Heart left ventricle (tissue), 16 donors: ENCODE measurements at regions not wholly inside any gene's neighbourhood (a gene's known extent, or its start where the extent isn't known, plus 50 kb on each side); places are given as distances from the start of the nearest gene placed in this dataset.
"Not testable (repeated sequence)": the region's sequence is repeated elsewhere in the genome, so short reads cannot be mapped to it uniquely, and the experiment has no call there.

Experiments used
- ATAC-seq, 4 donors: fragments of 200-7000 bp; cut with Tn5 transposase; one replicate each; pipeline ENCODE4 v1.9.1; 2020 to 2022; ENCODE audit warnings: moderate library complexity in 4 of 4, mild to moderate bottlenecking in 3 of 4, moderate number of reproducible peaks in 1 of 4
- DNase-seq, 5 donors: peaks; one replicate each; pipeline ENCODE4 v3.0.0-alpha.2; 2020
- H3K27ac ChIP-seq, 12 donors: fragments of 200-600 bp; sonication (generic) in 4 of 12; one replicate each; pipeline versions ENCODE4 v1.5.0 to v1.8.0; 2016 to 2022; ENCODE audit warnings: mild to moderate bottlenecking in 2 of 12
- H3K27me3 ChIP-seq, 9 donors: fragments of 200-600 bp; sonication (generic) in 2 of 9; one replicate each; pipeline versions ENCODE4 v1.5.1 to v1.8.0; 2016 to 2022; ENCODE audit warnings: mild to moderate bottlenecking in 3 of 9
- H3K36me3 ChIP-seq, 9 donors: fragments of 200-600 bp; sonication (generic) in 2 of 9; one replicate each; pipeline versions ENCODE4 v1.5.0 to v1.8.0; 2018 to 2022; ENCODE audit warnings: mild to moderate bottlenecking in 2 of 9
- H3K4me1 ChIP-seq, 12 donors: fragments of 200-600 bp; sonication (generic) in 4 of 12; one replicate each; pipeline versions ENCODE4 v1.5.0 to v1.8.0; 2016 to 2022; ENCODE audit warnings: mild to moderate bottlenecking in 3 of 12
- H3K4me3 ChIP-seq, 12 donors: fragments of 200-600 bp; sonication (generic) in 4 of 12; one replicate each; pipeline versions ENCODE4 v1.5.0 to v1.8.0; 2017 to 2022; ENCODE audit warnings: mild to moderate bottlenecking in 9 of 12, moderate library complexity in 4 of 12
- H3K9me3 ChIP-seq, 12 donors: fragments of 200-600 bp; sonication (generic) in 4 of 12; one replicate each; pipeline versions ENCODE4 v1.5.0 to v1.8.0; 2016 to 2022; ENCODE audit warnings: mild to moderate bottlenecking in 1 of 12
- CTCF ChIP-seq, 12 donors: fragments of 200-600 bp; sonication (generic) in 4 of 12; IDR thresholded peaks; one replicate each; pipeline versions ENCODE4 v1.5.0 to v1.8.0; 2018 to 2022; ENCODE audit warnings: antibody characterized with exemption in 12 of 12, mild to moderate bottlenecking in 5 of 12
- POLR2A ChIP-seq, 2 donors: fragments of 450-650 bp; IDR thresholded peaks; one replicate each; pipeline ENCODE4 v1.6.1; 2017; ENCODE audit warnings: antibody characterized with exemption in 2 of 2, mild to moderate bottlenecking in 2 of 2, moderate library complexity in 2 of 2
- WGBS, 4 donors: extraction: QIAGEN DNeasy Blood & Tissue Kit in 2 of 4; methylation state at CpG; one replicate each; pipeline versions ENCODE4 v1.1.5 to v1.1.7; 2013 to 2018; 5-methylcytosine and 5-hydroxymethylcytosine counted together
- intact Hi-C, 10 donors: fragments of 100-400 bp; cut with DNase I; formaldehyde crosslinking; loops; one replicate each; pipeline versions ENCODE4 v1.11.1 to v1.14.2; 2022
- donor health status: ischemic (EF 13 %, LVEDD 7.1; RV severe dilation, severe dysfunction).
- donor health status: healthy with polysubstance abuse.
- donor health status: DM: no; HTN: yes; CAD: no.
- donor health status: DM: no; HTN: no; CAD: no.
- donor health status: ischemic (EF 25% LVEDD 6.9; RV normal size, moderate dysfunction).
- donor health status: ischemic (EF 25% LVEDD 5.7; RV mildly dilated, moderate dysfunction).
- donor health status: healthy.
- donor health status: DM: yes; HTN: yes; CAD: no.
- donor health status: ischemic (EF 35%, LVEDD 5.7; RV mildly dilated, moderate dysfunction).
- donor health status: nonischemic (EF 11% LVEDD 7.7; RV severe dilation, severe dysfunction).
- donor health status: DM: yes; HTN: yes; CAD: no.
- donor health status: PGD.
- donor health status: ischemic (EF 29% LVEDD 5.4; RV normal size, mild dysfunction).
- donor health status: nonischemic (EF 23%, LVEDD 6.1; RV moderate dilation, normal function).

GRCh38 chr11:42412590-42412989, 899.2 kb upstream of the API5 start:
- 58 to 77% (median 66%) methylated on average over 4 of the region's 4 CpGs for WGBS, 4 donors
- Histone ChIP-seq H3K36me3 (no peaks in the 10 kb centered on the region), H3K4me3 (no peak overlapping the region), H3K9me3 (no peaks in the 10 kb centered on the region), H3K27me3 (no peaks in the 10 kb centered on the region), H3K27ac (no peak overlapping the region), H3K4me1 (no peaks in the 10 kb centered on the region)
- ATAC-seq = no peak
- TF ChIP-seq POLR2A (IDR thresholded peaks at IDR 0.05) (no peak), CTCF (IDR thresholded peaks at IDR 0.05) (no peak)
- intact Hi-C loops = no loop called here
- no peak for DNase-seq

- H3K4me3 ChIP-seq = no peak overlapping the region
- TF ChIP-seq CTCF (IDR thresholded peaks at IDR 0.05) = no peak
- no peak for TF ChIP-seq POLR2A (IDR thresholded peaks at IDR 0.05)
- ATAC-seq = no peak
- intact Hi-C loops = no loop called here
- H3K27me3 ChIP-seq = no peaks in the 10 kb centered on the region
- DNase-seq = no peak
- no peaks in the 10 kb centered on the region for H3K4me1 ChIP-seq
- no peaks in the 10 kb centered on the region for H3K36me3 ChIP-seq
- H3K9me3 ChIP-seq = no peaks in the 10 kb centered on the region
- no peak overlapping the region for H3K27ac ChIP-seq
Observed at GRCh38 chr11:42417691-42418090, 894.1 kb upstream of the API5 start.

GRCh38 chr11:42422090-42422489, 889.7 kb upstream of the API5 start:
- 90 to 93% (median 92%) methylated on average over 1 of the region's 1 CpG for WGBS, 4 donors
- H3K9me3 ChIP-seq = no peaks in the 10 kb centered on the region
- DNase-seq = no peak
- H3K36me3 ChIP-seq = no peaks in the 10 kb centered on the region
- no peak overlapping the region for H3K27ac ChIP-seq
- H3K4me3 ChIP-seq = no peak overlapping the region
- no peaks in the 10 kb centered on the region for H3K27me3 ChIP-seq
- intact Hi-C loops = no loop called here
- ATAC-seq = no peak
- H3K4me1 ChIP-seq = no peaks in the 10 kb centered on the region
- TF ChIP-seq POLR2A (IDR thresholded peaks at IDR 0.05) (no peak), CTCF (IDR thresholded peaks at IDR 0.05) (no peak)

GRCh38 chr11:42434911-42435310, 876.9 kb upstream of the API5 start:
- H3K27ac ChIP-seq, H3K27me3 ChIP-seq, DNase-seq, H3K4me1 ChIP-seq, intact Hi-C loops, H3K4me3 ChIP-seq, H3K9me3 ChIP-seq, H3K36me3 ChIP-seq, ATAC-seq: not testable (repeated sequence)
- WGBS, 4 donors = 90 to 98% (median 92%) methylated on average over 25 of the region's 25 CpGs

GRCh38 chr11:42444406-42444805, 867.4 kb upstream of the API5 start:
- Histone ChIP-seq H3K27ac (no peak overlapping the region), H3K36me3 (no peaks in the 10 kb centered on the region), H3K4me1 (no peaks in the 10 kb centered on the region), H3K27me3 (no peaks in the 10 kb centered on the region), H3K4me3 (no peak overlapping the region), H3K9me3 (peaks cover 0 to 14% (median 4%) of the 10 kb centered on the region in 12 donors)
- intact Hi-C loops = loop anchor here in 1 of 10 donors (10.0 kb wide), 1 partner anchor 60 kb away; no protein-coding TSS in a partner anchor
- DNase-seq (no peak), ATAC-seq (no peak)
- TF ChIP-seq POLR2A (IDR thresholded peaks at IDR 0.05) (no peak), CTCF (IDR thresholded peaks at IDR 0.05) (no peak)
- WGBS, 4 donors = 63 to 75% (median 65%) methylated on average over 4 of the region's 4 CpGs
